IPS-18a (cell line): ENCODE measurements at regions not wholly inside any gene's neighbourhood (a gene's known extent, or its start where the extent isn't known, plus 50 kb on each side); places are given as distances from the start of the nearest gene placed in this dataset.

Experiments
- H3K27ac ChIP-seq: one replicate; pipeline ENCODE4 v1.5.1; 2013; ENCODE audit warnings: low read length
- H3K27me3 ChIP-seq: one replicate; pipeline ENCODE4 v1.6.1; 2013; ENCODE audit warnings: mild to moderate bottlenecking, low read length; ENCODE audit not compliant: control insufficient read depth, insufficient read depth
- H3K36me3 ChIP-seq: one replicate; pipeline ENCODE4 v1.6.1; 2013; ENCODE audit warnings: low read depth, low read length; ENCODE audit not compliant: control insufficient read depth
- H3K4me1 ChIP-seq: one replicate; pipeline ENCODE4 v1.6.1; 2013; ENCODE audit warnings: low read depth, low read length; ENCODE audit not compliant: control insufficient read depth
- H3K4me3 ChIP-seq: one replicate; pipeline ENCODE4 v1.5.1; 2013; ENCODE audit warnings: low read length
- H3K9ac ChIP-seq: one replicate; pipeline ENCODE4 v1.6.1; 2013; ENCODE audit warnings: mild to moderate bottlenecking, low read length, moderate library complexity
- H3K9me3 ChIP-seq: one replicate; pipeline ENCODE4 v1.6.1; 2013; ENCODE audit warnings: low read depth, low read length; ENCODE audit not compliant: control insufficient read depth

DNA sequence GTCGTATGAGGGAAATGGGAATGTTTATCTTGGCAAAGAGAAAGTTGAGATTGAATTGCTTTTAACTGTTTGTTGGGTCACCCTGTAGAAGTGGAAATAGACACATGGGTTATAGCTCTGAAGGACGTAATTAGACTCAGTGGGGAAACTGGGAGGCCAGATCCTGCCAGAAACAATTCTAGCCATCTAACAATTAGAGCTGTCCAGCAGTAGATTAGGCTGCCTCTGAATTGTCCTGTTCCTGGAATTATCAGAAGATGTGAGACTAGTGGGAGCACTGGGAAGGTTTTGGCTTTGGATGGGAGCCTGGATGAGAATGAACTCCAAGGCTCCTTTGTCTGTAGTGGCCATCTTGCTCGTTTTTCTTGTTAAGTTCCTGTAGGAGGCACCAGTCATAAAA lies 61.9 kb upstream of the IGFBP7 start:
- H3K27ac ChIP-seq, result no peak overlapping the region
- no peaks in the 10 kb centered on the region for H3K36me3 ChIP-seq
- H3K4me3 ChIP-seq, result no peak overlapping the region
- no peaks in the 10 kb centered on the region for H3K9me3 ChIP-seq
- no peak overlapping the region for H3K9ac ChIP-seq
- H3K4me1 ChIP-seq, result peaks cover 8% of the 10 kb centered on the region
- no peaks in the 10 kb centered on the region for H3K27me3 ChIP-seq

DNA sequence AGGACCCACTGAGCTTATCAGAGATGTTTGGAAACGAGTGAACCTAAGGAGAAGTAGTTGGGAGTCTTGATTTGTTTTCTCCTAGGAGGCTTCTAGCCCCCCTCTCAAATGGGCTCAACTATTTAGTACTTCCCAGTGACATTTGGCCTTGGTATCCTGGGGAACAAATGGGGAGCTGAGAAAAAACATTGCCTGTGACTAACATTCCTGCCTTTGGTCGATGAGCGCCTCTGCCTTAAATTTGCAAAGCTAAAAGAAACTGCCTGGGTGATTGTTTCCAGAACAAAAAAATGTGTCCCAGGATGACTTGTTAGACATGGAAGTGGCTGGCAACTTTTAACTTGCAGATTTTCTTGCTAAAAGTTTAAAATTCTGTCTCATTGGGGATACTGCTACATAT lies 58.8 kb upstream of the IGFBP7 start:
- Histone ChIP-seq H3K27ac (no peak overlapping the region), H3K4me3 (no peak overlapping the region), H3K27me3 (peaks cover 10% of the 10 kb centered on the region), H3K36me3 (no peaks in the 10 kb centered on the region), H3K9me3 (no peaks in the 10 kb centered on the region), H3K9ac (no peak overlapping the region), H3K4me1 (peaks cover 13% of the 10 kb centered on the region)

DNA sequence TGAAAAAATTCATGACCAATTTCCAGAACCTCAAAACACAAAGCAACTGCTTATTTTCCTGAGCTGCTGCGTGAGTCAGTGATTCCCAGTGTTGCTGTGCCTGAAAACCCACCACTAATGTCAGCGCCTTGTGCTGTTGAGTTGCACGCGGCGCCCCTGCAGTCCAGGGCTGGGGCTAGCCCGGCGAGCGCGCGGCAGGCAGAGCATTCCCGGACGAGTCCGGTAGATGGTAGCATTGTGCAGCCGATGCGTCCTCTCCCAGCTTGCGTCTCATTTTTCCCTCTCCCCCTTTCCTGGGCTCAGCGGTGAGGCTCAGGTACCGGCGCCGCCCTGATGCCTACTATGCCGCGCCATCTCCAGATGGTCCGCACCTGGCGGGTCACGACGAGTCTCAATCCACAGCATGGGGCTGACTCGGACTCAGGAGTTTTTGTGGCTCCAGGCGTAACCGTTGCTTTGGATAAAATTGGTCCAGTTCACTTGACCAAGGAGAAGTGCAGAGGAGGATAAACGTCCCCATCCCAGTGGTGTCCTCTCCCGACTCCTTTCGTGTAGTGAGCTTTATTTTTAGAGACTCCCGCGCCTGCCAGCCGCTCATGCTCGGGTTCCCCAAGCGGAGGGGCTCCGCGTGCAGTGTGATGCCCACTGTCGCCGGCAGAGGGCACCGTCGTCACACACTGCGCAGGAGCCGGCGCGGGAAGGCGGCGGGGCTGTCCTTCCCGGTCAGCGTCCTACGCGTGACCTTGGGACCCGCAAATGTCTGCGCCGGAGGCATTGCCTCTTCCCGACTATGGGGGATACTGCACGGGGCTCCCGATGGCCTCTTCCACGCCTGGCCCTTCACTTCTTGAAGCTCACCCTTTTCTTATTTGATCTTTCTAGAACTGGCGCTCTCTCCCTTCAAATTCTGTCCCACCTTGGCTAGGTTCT lies 53.6 kb upstream of the IGFBP7 start:
- Histone ChIP-seq H3K9ac (peak overlapping the region; percentile 68), H3K4me3 (peak overlapping the region; percentile 79), H3K27ac (no peak overlapping the region), H3K9me3 (peaks cover 6% of the 10 kb centered on the region), H3K36me3 (no peaks in the 10 kb centered on the region), H3K27me3 (peaks cover 15% of the 10 kb centered on the region), H3K4me1 (peaks cover 7% of the 10 kb centered on the region)

DNA sequence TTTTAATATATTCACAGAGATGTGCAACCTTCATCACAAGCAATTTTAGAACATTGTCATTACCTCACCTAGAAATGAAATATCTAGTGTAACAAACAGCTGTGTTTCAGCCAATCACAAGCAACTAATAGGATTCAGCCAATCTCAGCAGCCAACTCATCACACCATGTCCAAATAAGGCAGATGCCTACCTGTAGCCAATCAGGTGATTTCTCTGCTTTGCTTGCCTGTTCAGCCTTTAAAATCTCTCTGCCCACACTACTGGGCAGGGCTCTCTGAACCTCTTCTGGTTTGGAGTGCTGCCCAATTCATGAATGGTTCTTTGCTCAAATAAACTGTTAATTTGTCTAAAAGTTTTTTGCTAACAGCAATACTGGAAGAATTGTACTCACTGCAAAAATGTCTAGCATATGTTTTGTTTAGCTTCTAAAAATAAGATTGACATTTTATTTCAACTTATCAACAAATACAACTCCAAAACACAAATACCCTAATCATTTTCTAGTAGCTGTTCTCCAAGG lies 52.4 kb upstream of the IGFBP7 start:
- Histone ChIP-seq H3K27ac (no peak overlapping the region), H3K9ac (no peak overlapping the region), H3K27me3 (peaks cover 22% of the 10 kb centered on the region), H3K4me1 (peaks cover 5% of the 10 kb centered on the region), H3K4me3 (no peak overlapping the region), H3K9me3 (peaks cover 6% of the 10 kb centered on the region), H3K36me3 (no peaks in the 10 kb centered on the region)
